Endodermal cell (in vitro differentiated cells): ENCODE measurements at regions not wholly inside any gene's neighbourhood (a gene's known extent, or its start where the extent isn't known, plus 50 kb on each side); places are given as distances from the start of the nearest gene placed in this dataset.

Experiments
- DNase-seq: peaks from one replicate; pipeline ENCODE4 v3.0.0-alpha.2; 2017
- H3K27ac ChIP-seq: 2 replicates; pipeline ENCODE4 v1.5.1; 2013; ENCODE audit warnings: mild to moderate bottlenecking, low read depth, low read length, moderate library complexity
- H3K27me3 ChIP-seq: 2 replicates; pipeline ENCODE4 v1.6.1; 2013; ENCODE audit warnings: mild to moderate bottlenecking, low read length, moderate library complexity; ENCODE audit not compliant: insufficient read depth, control insufficient read depth, poor library complexity, severe bottlenecking
- H3K36me3 ChIP-seq: 2 replicates; pipeline ENCODE4 v1.7.0; 2013; ENCODE audit warnings: mild to moderate bottlenecking, low read length, moderate library complexity; ENCODE audit not compliant: control insufficient read depth, insufficient read depth
- H3K4me1 ChIP-seq: one replicate; pipeline ENCODE4 v1.7.0; 2013; ENCODE audit warnings: low read length; ENCODE audit not compliant: control insufficient read depth, insufficient read depth
- H3K4me3 ChIP-seq: 2 replicates; pipeline ENCODE4 v1.5.1; 2013; ENCODE audit warnings: mild to moderate bottlenecking, low read length, moderate library complexity
- H3K9ac ChIP-seq: 2 replicates; pipeline ENCODE4 v1.6.1; 2013; ENCODE audit warnings: mild to moderate bottlenecking, low read length, moderate library complexity; ENCODE audit not compliant: poor library complexity, severe bottlenecking; ENCODE audit errors: extremely low read depth
- H3K9me3 ChIP-seq: 2 replicates; pipeline ENCODE4 v1.6.1; 2013; ENCODE audit warnings: mild to moderate bottlenecking, low read length, moderate library complexity; ENCODE audit not compliant: control insufficient read depth
- H3K27ac Mint-ChIP-seq: 2 replicates; pipeline ENCODE4 v1.8.0; 2020; ENCODE audit warnings: mixed read lengths
- H3K27me3 Mint-ChIP-seq: 2 replicates; pipeline ENCODE4 v1.8.0; 2021; ENCODE audit warnings: mild to moderate bottlenecking, mixed read lengths; ENCODE audit not compliant: insufficient read depth
- H3K36me3 Mint-ChIP-seq: 2 replicates; pipeline ENCODE4 v1.8.0; 2020; ENCODE audit warnings: low read depth, mixed read lengths
- H3K4me1 Mint-ChIP-seq: 2 replicates; pipeline ENCODE4 v1.8.0; 2020; ENCODE audit warnings: mixed read lengths
- H3K4me3 Mint-ChIP-seq: 2 replicates; pipeline ENCODE4 v1.8.0; 2020; ENCODE audit warnings: mild to moderate bottlenecking, moderate library complexity, mixed read lengths
- H3K9me3 Mint-ChIP-seq: 2 replicates; pipeline ENCODE4 v1.8.0; 2020; ENCODE audit warnings: mild to moderate bottlenecking, mixed read lengths
- CTCF ChIP-seq: fragments of 200-600 bp; sonication (generic); conservative IDR thresholded peaks from 2 replicates; pipeline ENCODE4 v1.5.0; 2021; ENCODE audit warnings: antibody characterized with exemption, mild to moderate bottlenecking
- WGBS, 2 experiments: methylation state at CpG; one replicate each; pipeline versions ENCODE4 v1.1.5 to v1.1.7; 2013; ENCODE audit warnings: missing lambda C conversion rate in 2 of 2, mixed read lengths in 1 of 2; ENCODE audit not compliant: insufficient coverage in 1 of 2, insufficient read length in 1 of 2; 5-methylcytosine and 5-hydroxymethylcytosine counted together

GRCh38 chr4:26213317-26213716, 107.5 kb upstream of the RBPJ start:
- no peak overlapping the region for H3K4me3 ChIP-seq
- no peak overlapping the region for H3K4me3 Mint-ChIP-seq
- no peaks in the 10 kb centered on the region for H3K36me3 Mint-ChIP-seq
- H3K9me3 Mint-ChIP-seq, result no peaks in the 10 kb centered on the region
- H3K27me3 Mint-ChIP-seq, result peaks cover 21% of the 10 kb centered on the region
- DNase-seq, result no peak
- WGBS, 2 experiments, result 89 to 95% methylated on average over 1 of the region's 1 CpG
- no peak overlapping the region for H3K9ac ChIP-seq
- H3K4me1 ChIP-seq, result peaks cover 4% of the 10 kb centered on the region
- no peaks in the 10 kb centered on the region for H3K9me3 ChIP-seq
- no peak overlapping the region for H3K27ac Mint-ChIP-seq
- no peaks in the 10 kb centered on the region for H3K27me3 ChIP-seq
- TF ChIP-seq CTCF, result no peak
- no peaks in the 10 kb centered on the region for H3K36me3 ChIP-seq
- H3K27ac ChIP-seq, result no peak overlapping the region
- peaks cover 8% of the 10 kb centered on the region for H3K4me1 Mint-ChIP-seq

GRCh38 chr4:26214994-26215393, 105.8 kb upstream of the RBPJ start:
- no peak overlapping the region for H3K9ac ChIP-seq
- H3K4me1 Mint-ChIP-seq, result peaks cover 11% of the 10 kb centered on the region

GRCh38 chr4:26215725-26216124, 105.1 kb upstream of the RBPJ start:
- WGBS, 2 experiments, result 92 to 95% methylated on average over 7 of the region's 7 CpGs
- H3K36me3 ChIP-seq, result no peaks in the 10 kb centered on the region
- Mint-ChIP-seq H3K27ac (no peak overlapping the region), H3K36me3 (no peaks in the 10 kb centered on the region), H3K4me1 (peaks cover 11% of the 10 kb centered on the region), H3K9me3 (no peaks in the 10 kb centered on the region), H3K4me3 (no peak overlapping the region), H3K27me3 (peaks cover 15% of the 10 kb centered on the region)
- no peak for TF ChIP-seq CTCF
- peaks cover 4% of the 10 kb centered on the region for H3K4me1 ChIP-seq
- H3K27me3 ChIP-seq, result no peaks in the 10 kb centered on the region
- no peak overlapping the region for H3K4me3 ChIP-seq
- H3K27ac ChIP-seq, result no peak overlapping the region
- H3K9me3 ChIP-seq, result no peaks in the 10 kb centered on the region
- no peak for DNase-seq
- no peak overlapping the region for H3K9ac ChIP-seq

More at GRCh38 chr4:26214994-26215393, 105.8 kb upstream of the RBPJ start:
- Histone ChIP-seq H3K27me3 (no peaks in the 10 kb centered on the region), H3K36me3 (no peaks in the 10 kb centered on the region), H3K27ac (no peak overlapping the region), H3K9me3 (no peaks in the 10 kb centered on the region), H3K4me1 (peaks cover 4% of the 10 kb centered on the region), H3K4me3 (no peak overlapping the region)
- Mint-ChIP-seq H3K36me3 (no peaks in the 10 kb centered on the region), H3K9me3 (no peaks in the 10 kb centered on the region), H3K27me3 (peaks cover 18% of the 10 kb centered on the region), H3K27ac (no peak overlapping the region), H3K4me3 (no peak overlapping the region)
- no peak for TF ChIP-seq CTCF
- DNase-seq, result no peak
